Peyer's patch (tissue), 4 donors: ENCODE measurements at regions not wholly inside any gene's neighbourhood (a gene's known extent, or its start where the extent isn't known, plus 50 kb on each side); places are given as distances from the start of the nearest gene placed in this dataset.

Source experiments
- POLR2A ChIP-seq, 2 donors: fragments of 450-650 bp; IDR thresholded peaks; one replicate each; pipeline ENCODE4 v1.5.1; 2017; ENCODE audit warnings: antibody characterized with exemption in 2 of 2, mild to moderate bottlenecking in 2 of 2, moderate library complexity in 2 of 2
- TF ChIP-seq, protein P1 (sequence below), 6 experiments: fragments of 450-650 bp in 4 of 6; fragments of 200-600 bp in 2 of 6; sonication (generic) in 1 of 6; IDR thresholded peaks; one replicate each; pipeline ENCODE4 v1.5.1; 2017 to 2019; ENCODE audit warnings: antibody characterized with exemption in 6 of 6, mild to moderate bottlenecking in 3 of 6, moderate library complexity in 1 of 6

DNA sequence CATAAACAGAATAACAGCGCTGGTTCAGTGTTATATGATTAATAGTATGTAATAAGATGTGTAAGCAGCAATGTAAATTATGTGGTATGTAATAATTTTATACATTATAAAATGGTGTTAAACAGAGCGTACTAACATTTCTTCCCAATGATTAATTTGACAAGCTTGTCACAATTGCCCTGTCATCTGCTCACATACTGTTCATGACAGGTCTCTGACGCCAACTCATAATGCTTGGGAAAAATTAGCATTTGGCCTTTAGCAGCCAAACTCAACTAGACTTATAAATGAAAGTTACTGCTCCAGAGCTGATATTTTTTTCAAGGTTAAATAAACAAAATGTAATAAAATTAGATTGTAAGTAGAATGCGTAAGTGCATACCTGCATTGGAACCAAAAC lies 246.8 kb downstream of the TRAM1L1 start:
- TF ChIP-seq, protein P1, sequence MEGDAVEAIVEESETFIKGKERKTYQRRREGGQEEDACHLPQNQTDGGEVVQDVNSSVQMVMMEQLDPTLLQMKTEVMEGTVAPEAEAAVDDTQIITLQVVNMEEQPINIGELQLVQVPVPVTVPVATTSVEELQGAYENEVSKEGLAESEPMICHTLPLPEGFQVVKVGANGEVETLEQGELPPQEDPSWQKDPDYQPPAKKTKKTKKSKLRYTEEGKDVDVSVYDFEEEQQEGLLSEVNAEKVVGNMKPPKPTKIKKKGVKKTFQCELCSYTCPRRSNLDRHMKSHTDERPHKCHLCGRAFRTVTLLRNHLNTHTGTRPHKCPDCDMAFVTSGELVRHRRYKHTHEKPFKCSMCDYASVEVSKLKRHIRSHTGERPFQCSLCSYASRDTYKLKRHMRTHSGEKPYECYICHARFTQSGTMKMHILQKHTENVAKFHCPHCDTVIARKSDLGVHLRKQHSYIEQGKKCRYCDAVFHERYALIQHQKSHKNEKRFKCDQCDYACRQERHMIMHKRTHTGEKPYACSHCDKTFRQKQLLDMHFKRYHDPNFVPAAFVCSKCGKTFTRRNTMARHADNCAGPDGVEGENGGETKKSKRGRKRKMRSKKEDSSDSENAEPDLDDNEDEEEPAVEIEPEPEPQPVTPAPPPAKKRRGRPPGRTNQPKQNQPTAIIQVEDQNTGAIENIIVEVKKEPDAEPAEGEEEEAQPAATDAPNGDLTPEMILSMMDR (IDR thresholded peaks at IDR 0.05): no peak
- TF ChIP-seq POLR2A (IDR thresholded peaks at IDR 0.05): no peak
